Loucy (cell line): ENCODE measurements at regions not wholly inside any gene's neighbourhood (a gene's known extent, or its start where the extent isn't known, plus 50 kb on each side); places are given as distances from the start of the nearest gene placed in this dataset.

Source experiments
- EZH2phosphoT487 ChIP-seq: fragments of 200-600 bp; IDR thresholded peaks from 2 replicates; pipeline ENCODE4 v1.6.1; 2018; ENCODE audit warnings: antibody characterized with exemption, mild to moderate bottlenecking, moderate library complexity, borderline replicate concordance
- TF ChIP-seq, protein P1 (sequence below): fragments of 200-600 bp; sonication (generic); conservative IDR thresholded peaks from 2 replicates; pipeline ENCODE4 v1.5.1; 2014; ENCODE audit warnings: mild to moderate bottlenecking, antibody characterized with exemption, low read length

DNA sequence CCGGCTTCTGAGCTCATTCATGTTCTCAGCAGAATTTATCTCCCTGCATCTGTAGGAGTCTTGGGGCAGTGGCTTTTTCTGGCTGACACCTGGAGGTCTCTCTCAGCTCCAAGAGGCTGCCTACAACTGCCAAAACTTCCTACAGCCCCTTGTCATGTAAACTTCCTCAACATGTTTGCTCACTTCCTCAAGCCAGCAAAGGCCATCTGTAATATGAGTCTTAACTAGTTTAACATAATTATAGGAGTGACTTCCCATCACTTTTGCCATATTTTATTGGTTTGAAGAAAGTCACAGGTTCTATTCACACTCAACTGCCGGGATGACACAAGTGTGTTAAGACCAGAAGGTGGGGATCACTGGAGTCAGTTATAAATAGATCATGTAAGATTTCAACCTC, 194.0 kb downstream of the VRK1 start:
- TF ChIP-seq, protein P1, sequence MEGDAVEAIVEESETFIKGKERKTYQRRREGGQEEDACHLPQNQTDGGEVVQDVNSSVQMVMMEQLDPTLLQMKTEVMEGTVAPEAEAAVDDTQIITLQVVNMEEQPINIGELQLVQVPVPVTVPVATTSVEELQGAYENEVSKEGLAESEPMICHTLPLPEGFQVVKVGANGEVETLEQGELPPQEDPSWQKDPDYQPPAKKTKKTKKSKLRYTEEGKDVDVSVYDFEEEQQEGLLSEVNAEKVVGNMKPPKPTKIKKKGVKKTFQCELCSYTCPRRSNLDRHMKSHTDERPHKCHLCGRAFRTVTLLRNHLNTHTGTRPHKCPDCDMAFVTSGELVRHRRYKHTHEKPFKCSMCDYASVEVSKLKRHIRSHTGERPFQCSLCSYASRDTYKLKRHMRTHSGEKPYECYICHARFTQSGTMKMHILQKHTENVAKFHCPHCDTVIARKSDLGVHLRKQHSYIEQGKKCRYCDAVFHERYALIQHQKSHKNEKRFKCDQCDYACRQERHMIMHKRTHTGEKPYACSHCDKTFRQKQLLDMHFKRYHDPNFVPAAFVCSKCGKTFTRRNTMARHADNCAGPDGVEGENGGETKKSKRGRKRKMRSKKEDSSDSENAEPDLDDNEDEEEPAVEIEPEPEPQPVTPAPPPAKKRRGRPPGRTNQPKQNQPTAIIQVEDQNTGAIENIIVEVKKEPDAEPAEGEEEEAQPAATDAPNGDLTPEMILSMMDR: no peak
- no peak for TF ChIP-seq EZH2phosphoT487
